Panc1 (cell line): ENCODE measurements at regions not wholly inside any gene's neighbourhood (a gene's known extent, or its start where the extent isn't known, plus 50 kb on each side); places are given as distances from the start of the nearest gene placed in this dataset.

Experiments
- ATAC-seq: fragments of 200-7000 bp; cut with Tn5 transposase; 2 replicates; pipeline ENCODE4 v1.9.1; 2020; ENCODE audit warnings: mild to moderate bottlenecking, moderate library complexity
- BruUV-seq: library from RNA; stranded (reverse); fragments of 400-500 nt; replicated peaks from 2 replicates; lab custom pipeline; 2021; lab: Mats Ljungman, UMichigan
- CTCF ChIA-PET: fragments of 300-600 bp; sonication (Branson Sonifier 250); formaldehyde crosslinking; loops from one replicate; lab custom pipeline; 2022; ENCODE audit warnings: antibody characterized with exemption; lab: Charles Lee
- POLR2A ChIA-PET: fragments of 300-600 bp; sonication (Branson Sonifier 250); formaldehyde crosslinking; loops from one replicate; lab custom pipeline; 2022; ENCODE audit warnings: antibody characterized with exemption; lab: Charles Lee
- DNase-seq: peaks from one replicate; pipeline ENCODE4 v3.0.0-alpha.2; 2010; ENCODE audit warnings: low read depth, low spot score
- H3K27ac ChIP-seq: 2 replicates; pipeline ENCODE4 v1.5.1; 2011; ENCODE audit warnings: mild to moderate bottlenecking, low read length, inconsistent platforms
- H3K27me3 ChIP-seq: fragments of 200-500 bp; sonication (Bioruptor generic); 2 replicates; pipeline ENCODE4 v1.6.0; 2014; ENCODE audit warnings: low read length, inconsistent platforms; ENCODE audit not compliant: control insufficient read depth, insufficient read depth
- H3K36me3 ChIP-seq: fragments of 200-500 bp; sonication (Bioruptor generic); 2 replicates; pipeline ENCODE4 v1.5.1; 2014; ENCODE audit warnings: inconsistent platforms, mild to moderate bottlenecking, low read length, moderate library complexity; ENCODE audit not compliant: control insufficient read depth, insufficient read depth
- H3K4me1 ChIP-seq: 2 replicates; pipeline ENCODE4 v1.5.1; 2011; ENCODE audit warnings: inconsistent platforms, mild to moderate bottlenecking, low read length, moderate library complexity; ENCODE audit not compliant: control insufficient read depth, insufficient read depth
- H3K4me3 ChIP-seq, 2 experiments: 2 replicates each; pipeline ENCODE4 v1.5.1; 2011 to 2012; ENCODE audit warnings: low read depth in 2 of 2, low read length in 2 of 2, mild to moderate bottlenecking in 2 of 2, inconsistent platforms in 1 of 2, moderate library complexity in 1 of 2
- H3K9me3 ChIP-seq: fragments of 200-500 bp; sonication (Bioruptor generic); 2 replicates; pipeline ENCODE4 v1.5.1; 2014; ENCODE audit warnings: low read depth, mild to moderate bottlenecking, inconsistent platforms, low read length, moderate library complexity; ENCODE audit not compliant: control insufficient read depth, insufficient read depth
- CTCF ChIP-seq: fragments of 450-650 bp; IDR thresholded peaks from 2 replicates; pipeline ENCODE4 v1.5.1; 2017; ENCODE audit warnings: mild to moderate bottlenecking
- POLR2AphosphoS5 ChIP-seq: IDR thresholded peaks from 2 replicates; pipeline ENCODE4 v1.6.1; 2012; ENCODE audit warnings: mild to moderate bottlenecking, low read depth, low read length, moderate library complexity
- REST ChIP-seq, 2 experiments: IDR thresholded peaks; 2 replicates each; pipeline ENCODE4 v1.6.1; 2011 to 2012; ENCODE audit warnings: low read depth in 2 of 2, control low read depth in 1 of 2, low read length in 1 of 2, mild to moderate bottlenecking in 1 of 2, moderate library complexity in 1 of 2; ENCODE audit not compliant: insufficient read depth in 1 of 2
- SIN3A ChIP-seq: IDR thresholded peaks from 2 replicates; pipeline ENCODE4 v1.6.1; 2012; ENCODE audit warnings: low read depth, mild to moderate bottlenecking, low read length, moderate library complexity, borderline replicate concordance; ENCODE audit not compliant: insufficient read depth
- TCF7L2 ChIP-seq: IDR thresholded peaks from 2 replicates; pipeline ENCODE4 v1.6.1; 2011; ENCODE audit warnings: mild to moderate bottlenecking, low read depth, low read length, inconsistent platforms
- in situ Hi-C: cut with HindIII; loops from 2 replicates; pipeline ENCODE4 v1.10.0; 2016; ENCODE audit warnings: low sequenced_read_pairs, low pct_unique_long_range_greater_than_20kb
- intact Hi-C: fragments of 100-400 bp; cut with micrococcal nuclease; formaldehyde crosslinking; loops from one replicate; pipeline ENCODE4 v1.10.0; 2022; ENCODE audit not compliant: unreplicated experiment

GRCh38 chr15:53917109-53917508 lies 61.1 kb upstream of the UNC13C start:
- Histone ChIP-seq H3K36me3 (no peaks in the 10 kb centered on the region), H3K27ac (no peak overlapping the region), H3K4me1 (no peaks in the 10 kb centered on the region), H3K27me3 (no peaks in the 10 kb centered on the region), H3K9me3 (no peaks in the 10 kb centered on the region), H3K4me3 (no peak overlapping the region)
- DNase-seq (no peak), ATAC-seq (no peak)
- in situ Hi-C loops: no loop called here
- CTCF ChIA-PET: no interaction called here
- TF ChIP-seq CTCF (no peak), TCF7L2 (no peak)
- intact Hi-C loops: no loop called here
- POLR2A ChIA-PET: no interaction called here
- BruUV-seq: no TSS peak

- Histone ChIP-seq H3K27ac (no peak overlapping the region), H3K36me3 (no peaks in the 10 kb centered on the region), H3K4me3 (no peak overlapping the region), H3K9me3 (no peaks in the 10 kb centered on the region), H3K27me3 (no peaks in the 10 kb centered on the region), H3K4me1 (no peaks in the 10 kb centered on the region)
- ChIA-PET POLR2A (no interaction called here), CTCF (no interaction called here)
- BruUV-seq: no TSS peak
- in situ Hi-C loops (no loop called here), intact Hi-C loops (no loop called here)
- TF ChIP-seq POLR2AphosphoS5: no peak
- no peak for TF ChIP-seq CTCF
- TF ChIP-seq TCF7L2: no peak
- no peak for TF ChIP-seq SIN3A
- no peak for TF ChIP-seq REST (IDR thresholded peaks at IDR 0.05; ENCODE audit: insufficient read depth in 1 of 2, low read depth in 2 of 2, low read length in 1 of 2)
- DNase-seq: no peak
- ATAC-seq: no peak
Observed at GRCh38 chr15:53911431-53911830, 66.8 kb upstream of the UNC13C start.

- no peak overlapping the region for H3K4me3 ChIP-seq
- in situ Hi-C loops: no loop called here
- no peak for TF ChIP-seq REST (IDR thresholded peaks at IDR 0.05; ENCODE audit: insufficient read depth in 1 of 2, low read depth in 2 of 2, low read length in 1 of 2)
- no peak for TF ChIP-seq TCF7L2
- TF ChIP-seq POLR2AphosphoS5: no peak
- no peak for TF ChIP-seq CTCF
- POLR2A ChIA-PET: no interaction called here
- ATAC-seq (no peak), DNase-seq (no peak)
- no peaks in the 10 kb centered on the region for H3K9me3 ChIP-seq
- CTCF ChIA-PET: no interaction called here
- no TSS peak for BruUV-seq
- H3K36me3 ChIP-seq: no peaks in the 10 kb centered on the region
- no peak overlapping the region for H3K27ac ChIP-seq
- no peaks in the 10 kb centered on the region for H3K4me1 ChIP-seq
- no peaks in the 10 kb centered on the region for H3K27me3 ChIP-seq
- intact Hi-C loops: no loop called here
Observed at GRCh38 chr15:53910852-53911251, 67.4 kb upstream of the UNC13C start.
